ENCODE measurements at regions not wholly inside any gene's neighbourhood (a gene's known extent, or its start where the extent isn't known, plus 50 kb on each side); places are given as distances from the start of the nearest gene placed in this dataset.

DNA sequence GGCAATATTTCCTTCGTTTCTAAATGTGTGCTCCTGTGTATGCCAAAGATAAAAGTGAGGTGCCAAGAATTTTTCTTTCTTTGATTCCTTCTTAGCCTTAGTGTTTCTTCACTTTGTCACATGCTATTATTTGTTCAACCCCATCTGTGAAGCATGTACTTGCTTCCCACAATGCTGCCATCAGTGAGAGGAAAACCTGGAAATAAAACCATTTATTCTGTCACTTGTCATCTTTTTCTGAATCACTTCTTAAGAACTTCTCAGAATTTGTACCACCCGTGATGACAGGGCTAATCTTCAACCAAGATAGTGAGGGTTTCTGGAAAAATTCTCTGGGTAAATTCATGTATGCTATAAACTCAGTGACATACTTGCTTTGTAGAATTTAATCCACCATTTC, 450.1 kb downstream of the COL12A1 start:
- peak; percentile 93 for TF ChIP-seq EP300 (conservative IDR thresholded peaks at IDR 0.05; ENCODE audit: poor library complexity, severe bottlenecking)
- TF ChIP-seq, protein P1, sequence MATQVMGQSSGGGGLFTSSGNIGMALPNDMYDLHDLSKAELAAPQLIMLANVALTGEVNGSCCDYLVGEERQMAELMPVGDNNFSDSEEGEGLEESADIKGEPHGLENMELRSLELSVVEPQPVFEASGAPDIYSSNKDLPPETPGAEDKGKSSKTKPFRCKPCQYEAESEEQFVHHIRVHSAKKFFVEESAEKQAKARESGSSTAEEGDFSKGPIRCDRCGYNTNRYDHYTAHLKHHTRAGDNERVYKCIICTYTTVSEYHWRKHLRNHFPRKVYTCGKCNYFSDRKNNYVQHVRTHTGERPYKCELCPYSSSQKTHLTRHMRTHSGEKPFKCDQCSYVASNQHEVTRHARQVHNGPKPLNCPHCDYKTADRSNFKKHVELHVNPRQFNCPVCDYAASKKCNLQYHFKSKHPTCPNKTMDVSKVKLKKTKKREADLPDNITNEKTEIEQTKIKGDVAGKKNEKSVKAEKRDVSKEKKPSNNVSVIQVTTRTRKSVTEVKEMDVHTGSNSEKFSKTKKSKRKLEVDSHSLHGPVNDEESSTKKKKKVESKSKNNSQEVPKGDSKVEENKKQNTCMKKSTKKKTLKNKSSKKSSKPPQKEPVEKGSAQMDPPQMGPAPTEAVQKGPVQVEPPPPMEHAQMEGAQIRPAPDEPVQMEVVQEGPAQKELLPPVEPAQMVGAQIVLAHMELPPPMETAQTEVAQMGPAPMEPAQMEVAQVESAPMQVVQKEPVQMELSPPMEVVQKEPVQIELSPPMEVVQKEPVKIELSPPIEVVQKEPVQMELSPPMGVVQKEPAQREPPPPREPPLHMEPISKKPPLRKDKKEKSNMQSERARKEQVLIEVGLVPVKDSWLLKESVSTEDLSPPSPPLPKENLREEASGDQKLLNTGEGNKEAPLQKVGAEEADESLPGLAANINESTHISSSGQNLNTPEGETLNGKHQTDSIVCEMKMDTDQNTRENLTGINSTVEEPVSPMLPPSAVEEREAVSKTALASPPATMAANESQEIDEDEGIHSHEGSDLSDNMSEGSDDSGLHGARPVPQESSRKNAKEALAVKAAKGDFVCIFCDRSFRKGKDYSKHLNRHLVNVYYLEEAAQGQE (IDR thresholded peaks at IDR 0.05; ENCODE audit: borderline replicate concordance) = peak; percentile 99
- TF ChIP-seq, protein P2, sequence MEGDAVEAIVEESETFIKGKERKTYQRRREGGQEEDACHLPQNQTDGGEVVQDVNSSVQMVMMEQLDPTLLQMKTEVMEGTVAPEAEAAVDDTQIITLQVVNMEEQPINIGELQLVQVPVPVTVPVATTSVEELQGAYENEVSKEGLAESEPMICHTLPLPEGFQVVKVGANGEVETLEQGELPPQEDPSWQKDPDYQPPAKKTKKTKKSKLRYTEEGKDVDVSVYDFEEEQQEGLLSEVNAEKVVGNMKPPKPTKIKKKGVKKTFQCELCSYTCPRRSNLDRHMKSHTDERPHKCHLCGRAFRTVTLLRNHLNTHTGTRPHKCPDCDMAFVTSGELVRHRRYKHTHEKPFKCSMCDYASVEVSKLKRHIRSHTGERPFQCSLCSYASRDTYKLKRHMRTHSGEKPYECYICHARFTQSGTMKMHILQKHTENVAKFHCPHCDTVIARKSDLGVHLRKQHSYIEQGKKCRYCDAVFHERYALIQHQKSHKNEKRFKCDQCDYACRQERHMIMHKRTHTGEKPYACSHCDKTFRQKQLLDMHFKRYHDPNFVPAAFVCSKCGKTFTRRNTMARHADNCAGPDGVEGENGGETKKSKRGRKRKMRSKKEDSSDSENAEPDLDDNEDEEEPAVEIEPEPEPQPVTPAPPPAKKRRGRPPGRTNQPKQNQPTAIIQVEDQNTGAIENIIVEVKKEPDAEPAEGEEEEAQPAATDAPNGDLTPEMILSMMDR (IDR thresholded peaks at IDR 0.05; ENCODE audit: poor library complexity, severe bottlenecking) = no peak
- TF ChIP-seq POLR2AphosphoS5 (IDR thresholded peaks at IDR 0.05) = peak; percentile 49
- no peak for TF ChIP-seq RAD21 (conservative IDR thresholded peaks at IDR 0.05)
- no peak for TF ChIP-seq MXI1 (conservative IDR thresholded peaks at IDR 0.05; ENCODE audit: poor library complexity, severe bottlenecking)
- Histone ChIP-seq H3K36me3 (ENCODE audit: insufficient read depth, low read length) (no peaks in the 10 kb centered on the region), H2AFZ (ENCODE audit: low read depth, low read length) (no peak overlapping the region), H4K20me1 (ENCODE audit: insufficient read depth) (no peaks in the 10 kb centered on the region), H3K9me2 (ENCODE audit: insufficient read depth, low read length) (no peaks in the 10 kb centered on the region), H3K27me3 (ENCODE audit: insufficient read depth, low read depth, low read length) (no peaks in the 10 kb centered on the region), H3K9me3 (ENCODE audit: low read length) (no peaks in the 10 kb centered on the region), H3K9ac (ENCODE audit: low read length) (no peak overlapping the region), H3K4me2 (ENCODE audit: low read length) (no peak overlapping the region), H3K27ac (ENCODE audit: low read length) (peak overlapping the region; percentile 37), H3K79me2 (replicated peaks; ENCODE audit: insufficient read depth, low read length) (no peaks in the 10 kb centered on the region), H3K4me3 (ENCODE audit: low read length) (no peak overlapping the region), H3F3A (ENCODE audit: insufficient read depth, low read length, poor library complexity, severe bottlenecking) (no peaks in the 10 kb centered on the region)

DNA sequence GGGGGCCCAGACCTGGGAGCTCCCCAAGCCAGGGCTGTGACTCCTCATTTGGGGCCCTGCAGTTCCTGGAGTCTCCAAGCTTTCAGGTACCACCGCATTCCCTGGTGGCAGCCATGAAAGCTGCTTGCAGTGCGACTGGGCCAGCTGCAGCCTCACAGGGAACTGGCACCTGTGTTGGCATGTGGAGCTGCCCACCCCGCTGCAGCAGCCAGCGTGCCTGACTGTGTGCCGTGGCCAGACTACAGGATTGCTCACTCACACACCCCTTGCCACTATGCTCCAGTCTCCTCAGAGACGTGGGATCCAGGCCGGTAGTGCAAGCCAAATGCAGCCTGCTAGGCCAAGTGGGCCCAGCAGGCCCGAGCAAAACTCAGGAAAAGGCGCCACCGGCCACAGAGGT, 450.7 kb downstream of the COL12A1 start:
- no peak overlapping the region for H3K9ac ChIP-seq (ENCODE audit: low read length)
- no peaks in the 10 kb centered on the region for H3K79me2 ChIP-seq (replicated peaks; ENCODE audit: insufficient read depth, low read length)
- TF ChIP-seq TAF1 (IDR thresholded peaks at IDR 0.05; ENCODE audit: low read depth) (no peak), EP300 (conservative IDR thresholded peaks at IDR 0.05; ENCODE audit: poor library complexity, severe bottlenecking) (no peak), EZH2 (IDR thresholded peaks at IDR 0.05; ENCODE audit: borderline replicate concordance, insufficient read depth, low read length, poor library complexity, severe bottlenecking) (no peak), POLR2AphosphoS5 (IDR thresholded peaks at IDR 0.05) (no peak), RAD21 (conservative IDR thresholded peaks at IDR 0.05) (no peak)
- TF ChIP-seq, protein P1 (IDR thresholded peaks at IDR 0.05; ENCODE audit: borderline replicate concordance) = no peak
- H3K9me3 ChIP-seq (ENCODE audit: low read length) = no peaks in the 10 kb centered on the region
- no peak overlapping the region for H3K4me3 ChIP-seq (ENCODE audit: low read length)
- H3K36me3 ChIP-seq (ENCODE audit: insufficient read depth, low read length) = no peaks in the 10 kb centered on the region
- H3K27ac ChIP-seq (ENCODE audit: low read length) = peak overlapping the region; percentile 37
- no peak overlapping the region for H3K4me2 ChIP-seq (ENCODE audit: low read length)
- no peaks in the 10 kb centered on the region for H3K27me3 ChIP-seq (ENCODE audit: insufficient read depth, low read depth, low read length)
- no peaks in the 10 kb centered on the region for H4K20me1 ChIP-seq (ENCODE audit: insufficient read depth)
- H3K9me2 ChIP-seq (ENCODE audit: insufficient read depth, low read length) = no peaks in the 10 kb centered on the region
- H2AFZ ChIP-seq (ENCODE audit: low read depth, low read length) = no peak overlapping the region
- H3F3A ChIP-seq (ENCODE audit: insufficient read depth, low read length, poor library complexity, severe bottlenecking) = no peaks in the 10 kb centered on the region

Measured in neural cell (in vitro differentiated cells).